ENCODE measurements at regions not wholly inside any gene's neighbourhood (a gene's known extent, or its start where the extent isn't known, plus 50 kb on each side); places are given as distances from the start of the nearest gene placed in this dataset.

GRCh38 chr20:47867831-47868230 is 82.5 kb upstream of the SULF2 start:
- Mint-ChIP-seq H3K36me3 (ENCODE audit: insufficient read depth, unreplicated experiment) (no peaks in the 10 kb centered on the region), H3K27me3 (ENCODE audit: unreplicated experiment) (peaks cover 46% of the 10 kb centered on the region), H3K9me3 (ENCODE audit: low read depth, unreplicated experiment) (no peaks in the 10 kb centered on the region), H3K4me1 (ENCODE audit: low read depth, unreplicated experiment) (peaks cover 6% of the 10 kb centered on the region), H3K4me3 (ENCODE audit: low read depth, unreplicated experiment) (no peak overlapping the region), H3K27ac (ENCODE audit: unreplicated experiment) (no peak overlapping the region)
- no peak for DNase-seq
- no TSS peak for BruUV-seq (replicated peaks)
- TF ChIP-seq CTCF (IDR thresholded peaks at IDR 0.05; ENCODE audit: unreplicated experiment), result no peak
- intact Hi-C loops (cut with micrococcal nuclease; ENCODE audit: unreplicated experiment), result no loop called here
- CTCF ChIA-PET, result interaction anchor here (0.7 kb wide), 1 partner anchor 9 kb away, joined by 3 read pairs; no protein-coding TSS in a partner anchor

GRCh38 chr20:47866480-47866879 is 81.2 kb upstream of the SULF2 start:
- H3K4me3 Mint-ChIP-seq (ENCODE audit: low read depth, unreplicated experiment), result no peak overlapping the region
- peaks cover 39% of the 10 kb centered on the region for H3K27me3 Mint-ChIP-seq (ENCODE audit: unreplicated experiment)
- H3K27ac Mint-ChIP-seq (ENCODE audit: unreplicated experiment), result no peak overlapping the region
- TF ChIP-seq CTCF (IDR thresholded peaks at IDR 0.05; ENCODE audit: unreplicated experiment), result no peak
- CTCF ChIA-PET, result interaction anchor here (1.4 kb wide), 1 partner anchor 29 kb away, joined by 4 read pairs; no protein-coding TSS in a partner anchor
- intact Hi-C loops (cut with micrococcal nuclease; ENCODE audit: unreplicated experiment), result no loop called here
- no peak for DNase-seq
- no peaks in the 10 kb centered on the region for H3K36me3 Mint-ChIP-seq (ENCODE audit: insufficient read depth, unreplicated experiment)
- no peaks in the 10 kb centered on the region for H3K9me3 Mint-ChIP-seq (ENCODE audit: low read depth, unreplicated experiment)
- peaks cover 6% of the 10 kb centered on the region for H3K4me1 Mint-ChIP-seq (ENCODE audit: low read depth, unreplicated experiment)
- no TSS peak for BruUV-seq (replicated peaks)

- intact Hi-C loops (cut with micrococcal nuclease; ENCODE audit: unreplicated experiment), result no loop called here
- Mint-ChIP-seq H3K27ac (ENCODE audit: unreplicated experiment) (no peak overlapping the region), H3K4me1 (ENCODE audit: low read depth, unreplicated experiment) (peaks cover 6% of the 10 kb centered on the region), H3K4me3 (ENCODE audit: low read depth, unreplicated experiment) (no peak overlapping the region), H3K27me3 (ENCODE audit: unreplicated experiment) (peaks cover 39% of the 10 kb centered on the region), H3K9me3 (ENCODE audit: low read depth, unreplicated experiment) (no peaks in the 10 kb centered on the region), H3K36me3 (ENCODE audit: insufficient read depth, unreplicated experiment) (no peaks in the 10 kb centered on the region)
- TF ChIP-seq CTCF (IDR thresholded peaks at IDR 0.05; ENCODE audit: unreplicated experiment), result no peak
- BruUV-seq (replicated peaks), result no TSS peak
- DNase-seq, result no peak
- CTCF ChIA-PET, result interaction anchor here (1.4 kb wide), 1 partner anchor 29 kb away, joined by 4 read pairs; no protein-coding TSS in a partner anchor
Observed at GRCh38 chr20:47865912-47866311, 80.6 kb upstream of the SULF2 start.

- no TSS peak for BruUV-seq (replicated peaks)
- CTCF ChIA-PET, result interaction anchor here (0.6 to 1.4 kb wide), 2 partner anchors 25 to 30 kb away, joined by 3 to 4 read pairs; no protein-coding TSS in a partner anchor
Observed at GRCh38 chr20:47865451-47865850, 80.2 kb upstream of the SULF2 start.

More at GRCh38 chr20:47865451-47865850, 80.2 kb upstream of the SULF2 start:
- Mint-ChIP-seq H3K9me3 (ENCODE audit: low read depth, unreplicated experiment) (no peaks in the 10 kb centered on the region), H3K4me1 (ENCODE audit: low read depth, unreplicated experiment) (peaks cover 6% of the 10 kb centered on the region), H3K4me3 (ENCODE audit: low read depth, unreplicated experiment) (no peak overlapping the region), H3K27ac (ENCODE audit: unreplicated experiment) (no peak overlapping the region), H3K36me3 (ENCODE audit: insufficient read depth, unreplicated experiment) (no peaks in the 10 kb centered on the region), H3K27me3 (ENCODE audit: unreplicated experiment) (peaks cover 39% of the 10 kb centered on the region)
- intact Hi-C loops (cut with micrococcal nuclease; ENCODE audit: unreplicated experiment), result no loop called here
- no peak for TF ChIP-seq CTCF (IDR thresholded peaks at IDR 0.05; ENCODE audit: unreplicated experiment)
- no peak for DNase-seq
